Kasumi-1 (cell line): ENCODE measurements at regions not wholly inside any gene's neighbourhood (a gene's known extent, or its start where the extent isn't known, plus 50 kb on each side); places are given as distances from the start of the nearest gene placed in this dataset.
"Not testable (repeated sequence)": the region's sequence is repeated elsewhere in the genome, so short reads cannot be mapped to it uniquely, and the experiment has no call there.

ENCODE experiments used
- DNase-seq, 2 experiments: peaks; one replicate each; lab custom pipeline; 2025; lab: John Stamatoyannopoulos, UW

GRCh38 chrX:140633105-140633504 lies 76.5 kb upstream of the LINC00632 start:
- not testable (repeated sequence) for DNase-seq

DNA sequence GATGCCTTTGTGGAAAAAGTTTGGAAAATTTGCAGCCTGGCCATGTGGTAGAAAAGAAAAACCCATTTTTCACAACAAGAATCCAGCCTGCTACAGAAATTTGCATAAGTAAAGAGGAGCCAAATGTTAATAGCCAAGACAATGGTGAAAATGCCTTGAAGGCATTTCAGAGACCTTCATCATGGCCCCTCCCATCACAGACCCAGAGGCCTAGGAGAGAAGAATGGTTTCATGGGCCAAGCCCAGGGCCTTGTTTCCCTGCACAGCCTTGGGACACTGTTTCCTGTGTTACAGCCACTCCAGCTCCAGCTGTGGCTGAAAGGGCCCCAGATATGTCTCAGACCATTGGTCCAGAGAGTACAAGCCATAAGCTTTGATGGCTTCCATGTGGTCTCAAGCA lies 101.4 kb upstream of the LINC00632 start:
- DNase-seq, result no peak

GRCh38 chrX:140602140-140602539 lies 97.3 kb upstream of the SOX3 start:
- no peak for DNase-seq

DNA sequence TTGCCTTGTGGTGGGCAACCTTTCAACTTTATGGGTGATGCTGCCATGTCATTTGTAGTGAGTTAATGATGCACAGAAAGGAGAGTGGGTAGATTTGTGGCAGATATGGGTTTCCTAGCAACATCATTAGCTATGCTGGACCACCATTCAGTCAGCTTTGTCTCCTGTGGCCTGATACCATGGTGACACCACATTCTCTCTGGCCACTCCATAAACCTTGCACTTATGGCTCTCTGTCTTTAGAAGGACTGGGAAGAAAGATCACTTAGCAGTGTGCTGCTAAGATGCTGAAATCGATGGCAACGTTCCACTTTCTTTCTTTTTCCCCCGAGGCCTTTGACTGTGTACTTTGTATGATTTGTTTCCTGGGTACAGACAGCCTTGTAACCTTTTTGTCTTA lies 95.0 kb upstream of the SOX3 start:
- no peak for DNase-seq

DNA sequence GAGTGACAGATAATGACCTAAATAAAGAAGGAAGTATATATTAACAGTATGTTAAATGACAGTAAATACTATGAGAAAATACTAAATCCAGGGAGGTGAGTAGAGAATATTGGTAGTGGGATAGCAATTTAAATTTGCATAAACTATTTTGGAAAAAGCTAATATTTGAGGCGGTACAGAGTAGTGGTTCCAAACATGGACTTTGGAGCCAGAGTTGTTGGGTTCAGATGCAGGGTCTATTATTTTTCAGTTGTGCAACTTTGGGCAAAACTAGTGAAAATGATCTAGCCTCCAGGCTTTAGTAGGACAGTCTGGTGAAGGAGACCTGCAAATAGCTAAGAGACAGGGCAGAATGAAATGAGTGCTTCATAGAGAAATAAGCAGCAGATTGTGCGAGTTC lies 84.8 kb upstream of the SOX3 start:
- DNase-seq, result no peak

DNA sequence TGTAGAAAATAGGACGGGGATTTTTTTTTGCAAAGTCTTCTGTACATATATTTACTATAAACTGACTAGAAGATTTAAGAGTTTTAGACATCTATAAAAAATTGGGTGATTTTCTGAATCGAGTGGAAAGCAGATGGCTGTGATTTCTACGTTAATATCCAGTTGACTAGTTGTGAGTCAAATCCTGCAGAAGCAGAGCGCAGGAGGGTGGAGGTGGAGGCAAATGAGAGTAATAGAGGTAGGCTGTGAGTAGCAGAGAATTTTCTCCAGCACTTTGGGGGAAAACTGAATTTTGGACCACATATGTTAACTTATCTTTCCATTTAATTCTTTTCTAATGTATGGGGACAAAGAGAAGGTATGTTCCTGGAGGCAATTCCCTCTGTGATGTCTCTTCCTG lies 82.1 kb upstream of the SOX3 start:
- DNase-seq, result no peak

DNA sequence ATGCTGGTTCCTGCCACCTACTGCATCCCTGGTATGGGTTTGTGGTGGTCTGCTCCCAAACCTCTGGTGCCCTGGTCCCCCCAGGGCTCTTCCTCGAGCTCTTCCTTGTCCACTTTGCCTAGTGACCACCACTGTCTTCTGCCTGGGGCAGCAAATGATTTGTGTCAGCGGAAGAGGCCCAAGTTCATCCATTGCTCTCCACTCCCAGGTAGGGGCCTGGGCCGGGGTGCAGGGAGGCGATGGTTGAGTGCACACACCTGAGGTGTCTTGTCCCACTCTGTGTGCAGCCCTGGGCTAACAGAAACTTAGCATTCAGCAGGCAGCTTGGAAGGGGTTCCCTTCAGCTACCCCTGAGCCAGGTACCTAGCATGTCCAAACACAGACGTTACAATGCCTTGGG lies 75.6 kb upstream of the SOX3 start:
- no peak for DNase-seq

GRCh38 chrX:140572724-140573123 lies 67.9 kb upstream of the SOX3 start:
- peak; percentile 39 to 53 for DNase-seq

- DNase-seq, result no peak
Observed at GRCh38 chrX:140563893-140564292, 59.0 kb upstream of the SOX3 start.
